NCI-H526 treated with DMSO at 0.1 percent for 48 hours (cell line): ENCODE measurements at regions not wholly inside any gene's neighbourhood (a gene's known extent, or its start where the extent isn't known, plus 50 kb on each side); places are given as distances from the start of the nearest gene placed in this dataset.
"Not testable (repeated sequence)": the region's sequence is repeated elsewhere in the genome, so short reads cannot be mapped to it uniquely, and the experiment has no call there.

Experiments
- DNase-seq: peaks from one replicate; lab custom pipeline; 2025; lab: John Stamatoyannopoulos, UW

- DNase-seq: no peak
Observed at GRCh38 chr6:144395014-144395413, 109.9 kb downstream of the UTRN start.

GRCh38 chr6:144395826-144396225 lies 110.7 kb downstream of the UTRN start:
- no peak for DNase-seq

DNA sequence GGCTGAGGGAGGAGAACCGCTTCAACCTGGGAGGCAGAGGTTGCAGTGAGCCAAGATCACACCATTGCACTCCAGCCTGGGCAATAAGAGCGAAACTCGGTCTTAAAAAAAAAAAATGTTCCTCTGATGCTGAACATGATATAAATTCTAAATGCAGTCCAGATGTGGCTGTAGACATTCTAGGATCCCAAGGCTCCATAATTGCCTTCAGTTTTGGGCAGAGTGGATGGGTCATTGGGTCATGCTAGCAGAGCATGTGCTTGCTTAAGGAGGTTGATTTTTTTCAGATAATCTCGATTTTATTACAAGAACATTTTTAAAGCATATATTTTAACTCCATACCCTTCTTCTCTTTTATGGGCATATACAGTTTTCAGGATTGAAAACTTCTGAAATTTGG lies 112.0 kb downstream of the UTRN start:
- no peak for DNase-seq

DNA sequence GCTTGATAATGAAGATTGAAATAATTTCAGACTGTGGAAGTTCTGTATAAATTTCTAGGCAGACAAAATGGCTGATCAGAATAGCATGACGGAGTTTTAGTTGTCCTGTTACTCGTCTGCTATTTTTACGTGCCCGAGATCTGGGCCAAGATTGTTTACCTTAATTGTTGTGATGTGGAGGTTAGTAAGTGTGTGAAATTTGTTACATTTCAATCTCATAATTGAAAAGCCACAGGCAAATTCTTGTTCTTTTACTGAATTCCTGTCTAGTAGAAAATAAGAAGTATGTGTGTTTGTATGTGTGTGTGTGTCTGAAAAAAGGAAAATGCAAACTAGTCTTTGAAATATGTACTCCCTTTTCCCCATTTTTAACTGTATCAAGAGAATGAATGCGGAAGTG lies 115.2 kb downstream of the UTRN start:
- DNase-seq: no peak

GRCh38 chr6:144401736-144402733 lies 116.9 kb downstream of the UTRN start:
- no peak for DNase-seq

GRCh38 chr6:144402750-144403149 lies 117.6 kb downstream of the UTRN start:
- DNase-seq: no peak

DNA sequence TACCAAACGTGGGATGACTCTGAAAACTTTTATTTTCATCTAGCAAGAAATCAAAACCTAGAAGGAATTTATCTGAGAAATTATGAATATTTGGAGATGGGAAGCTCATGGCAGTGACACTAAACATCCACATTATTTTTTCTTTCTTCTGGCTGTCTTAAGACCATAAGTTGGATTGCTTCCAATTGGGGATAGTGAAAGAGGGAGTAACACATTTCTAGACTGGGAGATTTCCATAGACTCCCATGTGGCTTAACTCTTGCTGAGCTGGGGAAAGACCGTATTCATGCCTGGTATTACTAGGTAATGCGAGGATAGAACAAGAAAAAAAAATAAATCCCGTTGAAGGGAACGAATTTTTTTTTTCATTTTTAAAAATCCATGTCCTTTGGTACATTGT lies 120.0 kb downstream of the UTRN start:
- no peak for DNase-seq

- DNase-seq: no peak
Observed at GRCh38 chr6:144406796-144407195, 121.7 kb downstream of the UTRN start.

GRCh38 chr6:144408161-144408560 lies 123.0 kb downstream of the UTRN start:
- DNase-seq: no peak

GRCh38 chr6:144410059-144410458 lies 124.9 kb downstream of the UTRN start:
- no peak for DNase-seq

- not testable (repeated sequence) for DNase-seq
Observed at GRCh38 chr6:144410574-144410973, 125.4 kb downstream of the UTRN start.

DNA sequence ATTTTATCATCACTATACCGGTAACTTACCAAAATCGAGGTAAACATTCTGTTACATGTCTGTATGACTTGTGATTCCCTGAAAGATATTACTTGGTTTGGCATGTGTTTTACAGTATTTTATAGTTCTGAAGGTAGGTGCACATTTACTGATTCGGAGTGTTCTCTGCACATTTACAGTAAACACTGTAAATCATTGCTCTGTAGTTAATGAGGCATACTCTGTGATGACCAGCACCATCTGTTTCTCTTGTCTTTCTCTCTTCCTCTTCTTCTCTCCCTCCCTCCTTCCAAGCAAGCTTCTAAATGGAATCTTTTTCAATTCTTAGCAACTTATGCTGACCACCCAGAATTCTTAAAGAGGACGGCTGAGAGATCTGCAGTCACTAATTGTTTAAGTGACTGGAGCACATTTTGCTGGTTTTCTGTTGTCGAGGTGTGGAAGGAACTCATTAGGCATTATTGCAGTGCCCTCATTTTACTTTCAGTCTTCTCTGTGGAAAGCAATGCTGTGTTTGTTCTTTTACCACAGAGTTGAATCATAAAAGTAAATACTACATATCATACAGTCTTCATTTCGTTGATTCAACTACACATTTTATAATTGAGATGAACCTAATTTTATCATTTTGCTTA lies 126.5 kb downstream of the UTRN start:
- no peak for DNase-seq

DNA sequence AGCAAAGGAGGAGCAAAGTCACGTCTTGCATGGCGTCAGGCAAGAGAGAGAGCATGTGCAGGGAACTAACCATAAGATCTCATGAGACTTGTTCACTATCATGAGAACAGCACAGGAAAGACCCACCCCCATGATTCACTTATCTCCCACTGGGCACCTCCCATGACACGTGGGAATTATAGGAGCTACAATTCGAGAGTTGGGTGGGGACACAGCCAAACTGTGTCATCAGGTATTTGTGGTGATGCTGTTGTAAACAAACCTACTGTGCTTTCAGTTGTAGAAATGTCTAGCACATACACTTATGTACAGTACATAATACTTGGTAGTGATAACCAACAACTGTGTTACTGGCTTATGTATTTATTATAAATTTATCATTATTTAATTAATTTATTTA lies 128.3 kb downstream of the UTRN start:
- no peak for DNase-seq

- no peak for DNase-seq
Observed at GRCh38 chr6:144415014-144415413, 129.9 kb downstream of the UTRN start.

DNA sequence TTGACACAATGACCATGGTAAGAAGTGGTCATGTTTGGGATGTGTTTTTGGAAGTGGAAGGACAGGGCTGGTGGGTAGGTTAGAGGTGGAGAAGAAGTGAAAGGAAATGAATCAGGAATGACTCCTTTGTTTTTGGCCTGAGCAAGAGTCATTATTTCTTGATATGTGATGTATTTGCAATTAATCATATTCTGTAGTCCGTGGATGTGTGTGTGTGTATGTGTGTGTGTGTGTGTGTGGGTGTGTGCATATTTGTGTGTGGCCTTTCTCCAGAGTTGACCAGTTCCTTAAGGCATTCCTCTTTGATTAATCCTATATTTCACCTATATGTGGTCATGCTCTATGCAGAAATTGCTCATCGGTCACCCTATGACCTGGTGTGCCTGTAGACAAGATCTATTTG lies 130.7 kb downstream of the UTRN start:
- no peak for DNase-seq

DNA sequence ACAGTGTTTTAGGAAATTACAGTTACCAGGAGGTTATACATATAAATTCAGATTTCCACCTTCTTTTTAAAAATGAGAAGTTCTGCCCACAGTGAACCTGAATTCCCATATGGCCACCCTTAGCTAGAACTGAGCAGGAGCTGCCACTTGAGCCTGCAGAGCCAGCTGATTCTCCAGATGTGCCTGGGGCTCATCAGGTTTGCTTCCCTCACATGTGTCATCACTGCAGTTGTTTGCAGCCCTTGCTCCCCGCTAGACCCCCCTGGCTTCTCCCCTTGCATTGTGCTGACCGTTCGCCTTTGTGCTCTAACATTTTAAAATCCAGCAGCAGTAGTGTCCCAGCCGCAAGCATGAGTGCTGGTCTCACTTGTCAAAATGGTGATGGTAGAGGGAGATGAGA lies 131.1 kb downstream of the UTRN start:
- DNase-seq: no peak

DNA sequence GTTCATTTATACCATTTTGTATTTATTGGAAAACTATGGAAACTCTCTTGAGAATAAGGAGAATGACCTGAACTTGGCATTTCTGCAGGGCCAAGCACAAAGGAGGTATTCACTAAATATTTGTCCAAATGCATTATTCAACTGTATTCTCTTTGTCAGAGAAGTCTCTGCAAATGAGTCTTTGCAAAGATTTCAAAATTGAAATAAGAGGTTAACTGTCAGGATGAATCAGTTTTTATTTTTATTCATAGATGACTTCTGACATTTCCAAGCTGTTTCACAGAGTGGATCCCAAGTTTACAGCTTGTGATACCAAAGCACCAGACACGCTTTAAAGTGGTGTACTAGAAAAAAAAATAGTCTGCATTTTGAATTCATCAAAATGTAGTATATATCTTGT lies 131.6 kb downstream of the UTRN start:
- no peak for DNase-seq

- no peak for DNase-seq
Observed at GRCh38 chr6:144417681-144418080, 132.5 kb downstream of the UTRN start.

DNA sequence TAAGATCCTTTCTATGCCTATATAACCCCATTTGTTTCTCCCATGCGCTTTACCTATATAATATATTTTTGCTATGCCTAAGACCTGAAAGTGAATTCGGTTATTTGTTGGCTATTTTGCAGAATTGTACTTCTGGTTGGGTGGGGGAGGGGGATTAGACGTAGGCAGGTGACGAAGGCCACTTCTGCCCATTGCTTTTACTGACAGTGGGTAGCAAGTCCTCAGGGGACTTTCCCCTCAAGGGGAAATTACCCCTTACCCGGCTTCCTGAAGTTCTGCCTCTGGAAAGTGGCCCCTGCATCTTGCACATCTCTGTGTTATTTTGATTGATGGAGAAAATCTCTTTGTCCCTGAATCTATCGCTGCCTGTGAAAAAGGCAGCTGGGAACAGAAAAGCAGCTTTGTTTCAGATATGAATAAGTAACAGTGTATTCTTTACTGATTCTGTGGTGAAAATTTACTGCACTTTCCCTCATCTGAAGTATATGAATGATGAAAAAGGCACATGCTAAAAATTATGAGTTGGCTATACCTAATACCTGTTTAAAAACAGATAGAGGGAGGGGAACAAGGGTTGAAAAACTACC lies 133.9 kb downstream of the UTRN start:
- DNase-seq: no peak

- DNase-seq: no peak
Observed at GRCh38 chr6:144423167-144423566, 138.0 kb downstream of the UTRN start.

DNA sequence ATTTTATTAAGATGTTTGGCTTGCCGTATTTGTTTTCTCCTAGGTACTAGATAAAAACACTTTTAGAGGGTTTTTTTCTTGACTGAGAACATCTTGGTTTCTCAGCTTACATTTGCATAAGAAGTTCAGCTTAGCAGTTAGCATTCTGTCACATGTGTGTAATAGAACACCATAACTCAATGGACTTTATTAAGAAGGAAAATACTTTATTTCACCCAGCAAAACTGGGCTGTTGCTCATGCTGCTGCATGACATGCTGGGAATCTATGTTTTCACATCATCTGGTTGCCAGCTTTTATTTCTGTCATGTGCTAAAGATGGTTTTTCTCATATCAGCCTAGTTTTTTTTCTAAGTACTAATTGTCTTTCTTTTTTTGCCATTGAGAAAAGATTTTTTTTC lies 144.6 kb downstream of the UTRN start:
- no peak for DNase-seq

DNA sequence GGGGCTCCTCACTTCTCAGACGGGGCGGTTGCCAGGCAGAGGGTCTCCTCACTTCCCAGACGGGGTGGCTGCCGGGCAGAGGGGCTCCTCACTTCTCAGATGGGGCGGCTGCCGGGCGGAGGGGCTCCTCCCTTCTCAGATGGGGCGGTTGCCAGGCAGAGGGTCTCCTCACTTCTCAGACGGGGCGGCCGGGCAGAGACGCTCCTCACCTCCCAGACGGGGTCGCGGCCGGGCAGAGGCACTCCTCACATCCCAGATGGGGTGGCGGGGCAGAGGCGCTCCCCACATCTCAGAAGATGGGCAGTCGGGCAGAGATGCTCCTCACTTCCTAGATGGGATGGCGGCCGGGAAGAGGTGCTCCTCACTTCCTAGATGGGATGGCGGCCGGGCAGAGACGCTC lies 148.3 kb downstream of the UTRN start:
- not testable (repeated sequence) for DNase-seq
